HUDEP-2 (cell line): ENCODE measurements at regions not wholly inside any gene's neighbourhood (a gene's known extent, or its start where the extent isn't known, plus 50 kb on each side); places are given as distances from the start of the nearest gene placed in this dataset.

Experiments
- DNase-seq, 76 experiments: peaks; one replicate each; lab custom pipeline; 2025; ENCODE audit not compliant: unreplicated experiment in 76 of 76; lab: John Stamatoyannopoulos, UW

DNA sequence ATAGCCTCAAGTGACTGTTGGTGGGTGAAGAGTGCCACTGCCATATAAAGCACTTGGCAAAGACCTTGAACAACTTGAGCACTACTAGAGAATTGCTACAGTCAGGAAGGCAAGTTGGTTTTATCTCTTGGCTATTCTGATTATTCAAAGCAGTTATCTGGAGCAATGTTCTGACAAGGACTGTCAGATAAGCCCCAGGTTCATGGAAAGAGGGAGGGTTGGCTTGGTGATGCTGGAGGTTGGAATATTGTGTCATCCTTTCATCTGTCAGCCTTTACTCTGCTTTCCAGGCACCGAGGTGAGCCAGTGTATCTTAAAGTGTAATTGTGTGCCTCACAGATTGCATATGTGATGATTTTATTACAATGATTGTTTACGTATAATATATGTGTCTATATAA lies 548.4 kb upstream of the ZNF608 start:
- no peak for DNase-seq

- DNase-seq: no peak
Observed at GRCh38 chr5:125295405-125295872, 549.0 kb upstream of the ZNF608 start.

DNA sequence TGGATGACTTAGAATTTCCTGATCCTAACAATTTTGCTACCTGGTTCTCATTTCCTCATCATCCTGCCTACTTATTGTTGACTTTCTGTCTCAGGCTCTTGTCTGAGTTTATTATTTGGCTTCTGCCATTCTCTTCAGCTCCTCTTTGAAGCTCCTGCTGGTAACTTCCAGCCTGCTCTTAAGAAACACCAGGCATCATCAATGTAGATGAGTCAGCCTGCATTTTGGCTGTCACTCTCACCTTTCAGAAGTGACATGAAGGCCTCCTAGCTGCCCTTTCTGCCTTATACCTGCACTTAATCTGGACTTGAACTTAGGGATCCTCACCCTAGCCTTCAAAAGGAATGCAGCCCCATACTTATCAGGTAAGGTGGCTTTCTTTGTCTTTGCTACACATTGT lies 551.8 kb upstream of the ZNF608 start:
- DNase-seq: no peak

DNA sequence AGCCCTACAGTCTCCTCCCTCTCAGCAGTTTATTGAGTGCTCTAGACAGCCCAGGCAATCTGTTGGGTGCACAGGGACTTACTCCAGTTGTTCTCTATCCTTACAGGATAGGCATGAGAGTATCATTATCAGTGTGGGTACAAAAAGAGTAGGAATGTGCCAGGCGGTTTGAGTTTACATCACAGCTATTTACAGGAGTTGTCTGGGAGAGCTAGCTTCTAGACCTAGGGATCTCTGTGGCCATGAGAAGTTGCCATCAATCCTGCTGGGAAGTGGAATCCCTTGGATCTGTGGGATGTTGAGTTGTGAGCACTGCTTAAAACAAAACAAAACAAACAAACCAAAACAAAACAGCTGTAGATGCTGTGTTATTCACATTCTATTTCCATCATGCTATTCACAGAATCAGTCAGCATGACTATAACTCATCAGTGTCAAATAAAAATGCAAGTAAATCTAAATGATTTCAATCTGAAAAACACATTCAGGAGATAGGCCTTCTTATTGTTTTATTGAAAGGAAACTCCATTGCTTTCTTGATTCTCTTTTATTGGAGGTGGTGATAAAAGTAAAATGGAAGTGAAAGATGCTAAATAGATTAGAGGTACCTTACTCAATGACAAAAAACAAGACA lies 552.4 kb upstream of the ZNF608 start:
- no peak for DNase-seq

DNA sequence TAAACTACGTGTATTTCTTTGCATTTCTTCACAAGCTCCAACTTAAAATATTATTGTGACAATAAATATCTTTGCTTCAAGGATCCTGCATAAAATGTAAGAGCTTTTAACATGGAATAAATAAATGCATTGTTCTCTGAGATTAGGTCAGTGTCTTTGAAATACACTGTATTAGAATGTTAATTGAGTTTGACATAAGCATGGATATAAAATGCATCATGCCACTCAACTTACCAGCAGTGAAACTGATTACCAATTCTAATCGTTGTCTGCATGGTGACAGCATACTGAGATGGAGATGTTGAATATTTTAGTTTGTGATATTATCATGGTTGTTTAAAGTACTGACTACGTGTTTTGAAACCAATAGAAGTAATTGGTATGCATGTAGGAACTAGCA lies 555.3 kb upstream of the ZNF608 start:
- DNase-seq: no peak

- DNase-seq: no peak
Observed at GRCh38 chr5:125302577-125302976, 556.1 kb upstream of the ZNF608 start.

- DNase-seq: no peak
Observed at GRCh38 chr5:125306741-125307140, 560.3 kb upstream of the ZNF608 start.

GRCh38 chr5:125310749-125311148 lies 564.3 kb upstream of the ZNF608 start:
- no peak for DNase-seq

DNA sequence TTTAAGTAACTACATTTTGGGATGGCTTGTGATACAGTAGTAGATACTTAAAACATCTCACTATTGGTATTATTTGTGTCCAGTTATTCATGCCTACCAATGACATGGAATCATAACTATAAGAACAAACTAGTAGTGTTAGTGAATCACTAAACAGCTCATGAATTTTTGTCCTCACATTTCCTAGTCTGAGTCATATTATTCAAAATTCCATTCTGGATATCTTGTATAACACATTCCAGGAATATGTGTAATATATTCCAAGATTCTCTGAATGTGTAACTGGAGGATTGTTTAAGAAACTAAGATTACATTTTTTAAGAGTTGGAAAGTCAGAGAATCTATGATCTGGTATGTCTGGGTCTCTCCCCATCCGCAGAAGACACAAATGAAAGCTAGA lies 565.3 kb upstream of the ZNF608 start:
- no peak for DNase-seq

- no peak for DNase-seq
Observed at GRCh38 chr5:125313555-125313954, 567.1 kb upstream of the ZNF608 start.

DNA sequence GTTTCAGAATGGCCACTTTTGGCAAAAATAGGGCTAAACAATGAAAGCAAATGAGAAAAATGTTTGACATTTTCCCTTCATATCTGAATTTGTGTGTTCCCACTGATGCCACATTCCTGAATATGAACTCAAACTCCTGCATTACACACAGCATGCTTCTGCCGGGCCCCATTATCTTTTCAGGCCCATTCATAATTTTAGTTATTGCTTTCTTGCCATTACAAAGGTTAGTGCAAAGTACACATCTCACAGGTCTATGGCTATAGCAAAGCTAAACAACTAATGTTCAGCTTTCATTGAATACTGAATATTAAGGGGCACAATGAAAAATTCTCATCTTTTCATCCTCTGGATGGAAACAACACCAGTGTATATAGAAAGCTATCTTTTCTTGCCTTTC lies 568.9 kb upstream of the ZNF608 start:
- DNase-seq: no peak

- no peak for DNase-seq
Observed at GRCh38 chr5:125316391-125316790, 570.0 kb upstream of the ZNF608 start.

- DNase-seq: no peak
Observed at GRCh38 chr5:125316915-125317535, 570.6 kb upstream of the ZNF608 start.

DNA sequence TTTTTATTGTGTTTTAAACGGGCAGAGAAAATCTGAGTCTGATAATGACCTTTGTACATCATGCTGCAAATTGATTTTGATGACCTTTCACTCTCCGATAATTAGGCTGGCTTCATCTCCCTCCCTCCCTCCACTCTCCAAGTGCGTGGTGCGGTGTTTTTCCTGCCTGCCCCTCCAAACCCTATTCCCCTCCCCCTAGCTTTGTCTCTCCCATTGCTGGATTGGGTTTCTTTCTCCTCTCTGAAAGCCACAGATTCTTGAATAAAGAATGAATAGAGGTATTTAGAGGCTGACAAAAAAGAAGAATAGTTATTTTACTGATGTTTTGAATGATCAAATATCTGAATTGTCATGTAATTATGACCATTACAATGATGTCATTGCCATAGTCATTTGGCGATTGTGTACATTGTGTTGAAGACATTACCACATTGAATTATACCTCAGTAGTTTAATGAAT lies 571.1 kb upstream of the ZNF608 start:
- DNase-seq: no peak

GRCh38 chr5:125321654-125322053 lies 575.2 kb upstream of the ZNF608 start:
- DNase-seq: no peak

- no peak for DNase-seq
Observed at GRCh38 chr5:125323613-125324012, 577.2 kb upstream of the ZNF608 start.

DNA sequence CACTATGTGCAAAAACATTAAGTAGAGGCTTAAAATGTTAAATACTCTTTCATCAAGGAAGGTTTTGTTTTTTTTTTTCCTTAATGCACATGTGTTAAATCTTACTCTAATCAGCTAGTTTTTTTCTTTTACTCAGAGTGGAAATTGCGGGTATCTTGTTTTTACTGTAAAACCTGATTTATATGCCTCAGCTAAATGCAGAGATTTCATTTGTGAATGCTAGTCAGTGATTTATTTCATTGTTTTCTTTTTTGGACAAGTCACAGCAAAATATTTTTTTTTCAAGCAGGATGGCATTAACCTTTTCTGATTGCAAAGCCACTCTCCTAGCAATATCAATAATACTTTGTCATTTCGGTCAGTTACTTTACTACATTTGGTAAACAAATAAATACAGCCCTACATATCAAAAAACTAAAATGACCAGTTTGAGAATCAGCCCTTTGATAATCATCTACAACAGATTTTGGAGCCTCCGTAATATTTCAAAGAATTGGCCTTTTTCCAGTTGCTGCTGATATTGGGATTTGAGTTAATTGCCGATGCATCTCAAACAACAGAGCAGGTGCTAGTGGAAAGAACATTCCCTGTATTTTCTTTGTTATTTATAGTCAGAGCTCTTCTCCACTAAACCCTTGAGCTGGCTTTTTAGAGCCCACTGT lies 579.2 kb upstream of the ZNF608 start:
- no peak for DNase-seq

DNA sequence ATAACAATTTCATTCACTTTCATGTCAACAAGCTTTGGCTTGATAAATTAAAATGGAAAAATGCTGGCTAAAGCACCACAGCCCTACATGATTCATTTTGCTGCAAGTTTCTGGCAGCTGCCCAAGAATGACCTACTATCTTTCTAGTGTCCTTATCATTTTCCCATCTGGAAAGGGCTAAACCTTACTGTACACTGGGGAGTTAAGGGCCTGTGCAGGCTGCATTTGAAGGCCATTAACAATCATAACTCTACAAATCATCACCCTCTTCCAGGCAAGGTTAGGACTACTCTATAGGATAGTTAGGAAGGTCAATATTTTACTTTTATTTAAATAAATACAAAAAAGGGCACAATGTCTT lies 579.7 kb upstream of the ZNF608 start:
- DNase-seq: peak in 8 of 76 experiments; percentile 0 to 25 (median 3)

GRCh38 chr5:125327676-125328075 lies 581.2 kb upstream of the ZNF608 start:
- DNase-seq: no peak

- DNase-seq: no peak
Observed at GRCh38 chr5:125331987-125332598, 585.7 kb upstream of the ZNF608 start.

- no peak for DNase-seq
Observed at GRCh38 chr5:125333416-125333815, 587.0 kb upstream of the ZNF608 start.

- DNase-seq: no peak
Observed at GRCh38 chr5:125336401-125336800, 590.0 kb upstream of the ZNF608 start.
